BJ (cell line): ENCODE measurements at regions not wholly inside any gene's neighbourhood (a gene's known extent, or its start where the extent isn't known, plus 50 kb on each side); places are given as distances from the start of the nearest gene placed in this dataset.

Source experiments
- CTCF ChIA-PET: fragments of 350-600 bp; formaldehyde crosslinking; extraction: SDS; loops from one replicate; lab custom pipeline; 2021; ENCODE audit warnings: antibody characterized with exemption, inconsistent platforms; lab: Yijun Ruan, JAX
- POLR2A ChIA-PET: fragments of 300-600 bp; sonication (Branson Sonifier 250); formaldehyde crosslinking; extraction: SDS; loops from one replicate; lab custom pipeline; 2021; ENCODE audit warnings: antibody characterized with exemption; lab: Charles Lee
- DNase-seq: peaks from one replicate; pipeline ENCODE4 v3.0.0-alpha.2; 2011; ENCODE audit warnings: low read depth
- H3K27me3 ChIP-seq: 2 replicates; pipeline ENCODE4 v1.6.0; 2011; ENCODE audit warnings: low read length; ENCODE audit not compliant: control insufficient read depth, insufficient read depth
- H3K36me3 ChIP-seq: 2 replicates; pipeline ENCODE4 v1.5.1; 2011; ENCODE audit warnings: low read length; ENCODE audit not compliant: control insufficient read depth, insufficient read depth
- H3K4me3 ChIP-seq: 2 replicates; pipeline ENCODE4 v1.5.1; 2011; ENCODE audit warnings: low read depth, mild to moderate bottlenecking, control low read depth, low read length
- TF ChIP-seq, protein P1 (sequence below): IDR thresholded peaks from 2 replicates; pipeline ENCODE4 v1.5.1; 2011; ENCODE audit warnings: low read depth, mild to moderate bottlenecking, control low read depth, inconsistent platforms, low read length, moderate library complexity; ENCODE audit not compliant: insufficient read depth

GRCh38 chr2:239789711-239790110 lies 235.4 kb downstream of the NDUFA10 start:
- no peak overlapping the region for H3K4me3 ChIP-seq
- no peaks in the 10 kb centered on the region for H3K36me3 ChIP-seq
- no peak for DNase-seq
- ChIA-PET POLR2A (no interaction called here), CTCF (no interaction called here)
- TF ChIP-seq, protein P1, sequence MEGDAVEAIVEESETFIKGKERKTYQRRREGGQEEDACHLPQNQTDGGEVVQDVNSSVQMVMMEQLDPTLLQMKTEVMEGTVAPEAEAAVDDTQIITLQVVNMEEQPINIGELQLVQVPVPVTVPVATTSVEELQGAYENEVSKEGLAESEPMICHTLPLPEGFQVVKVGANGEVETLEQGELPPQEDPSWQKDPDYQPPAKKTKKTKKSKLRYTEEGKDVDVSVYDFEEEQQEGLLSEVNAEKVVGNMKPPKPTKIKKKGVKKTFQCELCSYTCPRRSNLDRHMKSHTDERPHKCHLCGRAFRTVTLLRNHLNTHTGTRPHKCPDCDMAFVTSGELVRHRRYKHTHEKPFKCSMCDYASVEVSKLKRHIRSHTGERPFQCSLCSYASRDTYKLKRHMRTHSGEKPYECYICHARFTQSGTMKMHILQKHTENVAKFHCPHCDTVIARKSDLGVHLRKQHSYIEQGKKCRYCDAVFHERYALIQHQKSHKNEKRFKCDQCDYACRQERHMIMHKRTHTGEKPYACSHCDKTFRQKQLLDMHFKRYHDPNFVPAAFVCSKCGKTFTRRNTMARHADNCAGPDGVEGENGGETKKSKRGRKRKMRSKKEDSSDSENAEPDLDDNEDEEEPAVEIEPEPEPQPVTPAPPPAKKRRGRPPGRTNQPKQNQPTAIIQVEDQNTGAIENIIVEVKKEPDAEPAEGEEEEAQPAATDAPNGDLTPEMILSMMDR, result no peak
- H3K27me3 ChIP-seq, result no peaks in the 10 kb centered on the region

DNA sequence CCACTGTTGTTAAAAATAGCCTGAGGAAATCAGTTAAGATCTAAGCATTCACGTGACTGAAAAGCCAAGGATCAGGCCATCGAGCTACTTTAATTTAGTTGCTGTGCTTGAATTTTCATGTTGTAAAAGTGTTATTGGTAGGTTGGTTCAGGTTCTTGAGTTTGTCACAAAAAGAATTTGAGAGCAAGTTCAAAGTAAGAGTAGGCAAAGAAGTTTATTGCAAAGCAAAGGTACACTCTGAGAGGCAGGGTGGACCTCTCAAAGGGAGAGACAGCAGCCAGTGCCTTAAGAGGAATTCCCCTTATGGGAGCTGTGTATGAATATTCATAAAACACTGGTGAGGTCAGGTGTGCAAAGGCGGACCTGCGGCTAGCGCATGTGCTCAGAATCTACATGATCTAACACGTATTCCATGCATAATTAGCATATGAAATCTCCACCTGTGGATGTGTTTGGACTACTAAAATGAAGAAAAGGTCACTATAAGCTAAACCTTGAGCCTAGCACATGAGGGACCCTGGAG lies 236.5 kb downstream of the NDUFA10 start:
- DNase-seq, result no peak
- H3K4me3 ChIP-seq, result no peak overlapping the region
- no peaks in the 10 kb centered on the region for H3K27me3 ChIP-seq
- no peaks in the 10 kb centered on the region for H3K36me3 ChIP-seq
- TF ChIP-seq, protein P1, result no peak
- CTCF ChIA-PET, result no interaction called here
- POLR2A ChIA-PET, result no interaction called here

GRCh38 chr2:239787538-239788050 lies 237.5 kb downstream of the NDUFA10 start:
- ChIA-PET CTCF (no interaction called here), POLR2A (no interaction called here)
- no peak overlapping the region for H3K4me3 ChIP-seq
- TF ChIP-seq, protein P1, result no peak
- H3K36me3 ChIP-seq, result no peaks in the 10 kb centered on the region
- H3K27me3 ChIP-seq, result no peaks in the 10 kb centered on the region
- DNase-seq, result no peak

DNA sequence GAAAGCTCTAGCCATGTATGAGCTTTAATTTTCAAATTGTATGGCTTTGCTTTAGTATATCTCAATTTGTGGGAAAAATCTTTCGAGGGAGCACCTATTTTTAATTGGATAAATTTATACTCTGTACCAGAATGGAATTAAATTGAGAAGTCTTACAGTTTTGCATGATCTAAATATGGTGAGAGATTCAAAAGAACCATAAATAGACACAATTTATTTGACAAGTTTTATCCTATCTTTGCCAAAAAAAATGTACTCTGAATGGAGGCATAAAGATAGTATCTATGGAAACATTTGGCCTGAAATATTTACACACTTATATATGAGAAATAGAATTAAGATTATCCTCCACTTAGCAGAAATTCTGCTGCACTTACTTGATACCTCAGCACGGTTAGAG lies 238.4 kb downstream of the NDUFA10 start:
- H3K4me3 ChIP-seq, result no peak overlapping the region
- TF ChIP-seq, protein P1, result no peak
- no peaks in the 10 kb centered on the region for H3K27me3 ChIP-seq
- H3K36me3 ChIP-seq, result no peaks in the 10 kb centered on the region
- ChIA-PET CTCF (no interaction called here), POLR2A (no interaction called here)
- no peak for DNase-seq

DNA sequence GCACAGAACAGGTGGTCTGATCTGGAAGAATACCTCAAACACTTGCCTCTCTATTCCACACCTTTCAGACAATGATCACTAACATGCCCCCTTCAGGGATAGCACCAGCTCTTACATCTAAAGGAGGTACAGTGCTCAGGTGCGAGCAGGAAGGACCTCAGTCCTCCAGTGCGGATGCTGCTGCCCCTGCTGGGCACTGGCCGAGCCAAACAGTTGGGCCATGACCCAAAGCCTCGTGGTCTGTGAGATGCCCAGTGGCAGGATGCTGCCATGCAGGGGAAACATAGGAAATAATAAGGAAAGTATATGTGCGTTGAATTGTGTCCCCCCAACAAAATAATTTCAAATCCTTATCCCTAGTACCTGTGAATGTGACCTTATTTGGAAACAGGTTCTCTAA lies 243.7 kb downstream of the NDUFA10 start:
- no peak overlapping the region for H3K4me3 ChIP-seq
- POLR2A ChIA-PET, result no interaction called here
- DNase-seq, result no peak
- no peaks in the 10 kb centered on the region for H3K36me3 ChIP-seq
- CTCF ChIA-PET, result no interaction called here
- no peaks in the 10 kb centered on the region for H3K27me3 ChIP-seq
- TF ChIP-seq, protein P1, result no peak
